Cardiac fibroblast (primary cell): ENCODE measurements at regions not wholly inside any gene's neighbourhood (a gene's known extent, or its start where the extent isn't known, plus 50 kb on each side); places are given as distances from the start of the nearest gene placed in this dataset.

Source experiments
- DNase-seq, 2 donors: peaks; one replicate each; pipeline versions ENCODE4 v3.0.0 to v3.0.0-alpha.2; 2010; ENCODE audit warnings: low read depth in 2 of 2
- H3K4me3 ChIP-seq, 2 donors: replicated peaks in 1 of 2; 1 replicate in 1 of 2; 2 replicates in 1 of 2; pipeline ENCODE4 v1.5.1; 2011; ENCODE audit warnings: low read depth in 2 of 2, low read length in 2 of 2, mild to moderate bottlenecking in 2 of 2, moderate library complexity in 1 of 2
- TF ChIP-seq, protein P1 (sequence below): IDR thresholded peaks from one replicate; pipeline ENCODE4 v1.5.1; 2011; ENCODE audit warnings: low read depth, mild to moderate bottlenecking, low read length, inconsistent platforms

- no peak overlapping the region for H3K4me3 ChIP-seq
- no peak for DNase-seq
- TF ChIP-seq, protein P1, sequence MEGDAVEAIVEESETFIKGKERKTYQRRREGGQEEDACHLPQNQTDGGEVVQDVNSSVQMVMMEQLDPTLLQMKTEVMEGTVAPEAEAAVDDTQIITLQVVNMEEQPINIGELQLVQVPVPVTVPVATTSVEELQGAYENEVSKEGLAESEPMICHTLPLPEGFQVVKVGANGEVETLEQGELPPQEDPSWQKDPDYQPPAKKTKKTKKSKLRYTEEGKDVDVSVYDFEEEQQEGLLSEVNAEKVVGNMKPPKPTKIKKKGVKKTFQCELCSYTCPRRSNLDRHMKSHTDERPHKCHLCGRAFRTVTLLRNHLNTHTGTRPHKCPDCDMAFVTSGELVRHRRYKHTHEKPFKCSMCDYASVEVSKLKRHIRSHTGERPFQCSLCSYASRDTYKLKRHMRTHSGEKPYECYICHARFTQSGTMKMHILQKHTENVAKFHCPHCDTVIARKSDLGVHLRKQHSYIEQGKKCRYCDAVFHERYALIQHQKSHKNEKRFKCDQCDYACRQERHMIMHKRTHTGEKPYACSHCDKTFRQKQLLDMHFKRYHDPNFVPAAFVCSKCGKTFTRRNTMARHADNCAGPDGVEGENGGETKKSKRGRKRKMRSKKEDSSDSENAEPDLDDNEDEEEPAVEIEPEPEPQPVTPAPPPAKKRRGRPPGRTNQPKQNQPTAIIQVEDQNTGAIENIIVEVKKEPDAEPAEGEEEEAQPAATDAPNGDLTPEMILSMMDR: no peak
Observed at GRCh38 chr22:49032821-49033220, 794.9 kb downstream of the BRD1 start.

GRCh38 chr22:49031746-49032330, 795.8 kb downstream of the BRD1 start:
- no peak for DNase-seq

GRCh38 chr22:49028111-49028510, 799.6 kb downstream of the BRD1 start:
- DNase-seq: no peak
- TF ChIP-seq, protein P1: no peak
- H3K4me3 ChIP-seq: no peak overlapping the region

More at GRCh38 chr22:49031746-49032330, 795.8 kb downstream of the BRD1 start:
- no peak overlapping the region for H3K4me3 ChIP-seq
- TF ChIP-seq, protein P1: no peak

GRCh38 chr22:49027368-49027670, 800.4 kb downstream of the BRD1 start:
- no peak for DNase-seq
- TF ChIP-seq, protein P1: no peak
- H3K4me3 ChIP-seq: no peak overlapping the region

GRCh38 chr22:49026494-49027367, 800.9 kb downstream of the BRD1 start:
- DNase-seq: no peak
- TF ChIP-seq, protein P1: no peak
- no peak overlapping the region for H3K4me3 ChIP-seq

- H3K4me3 ChIP-seq: no peak overlapping the region
- no peak for DNase-seq
- TF ChIP-seq, protein P1: no peak
Observed at GRCh38 chr22:49025791-49026493, 801.7 kb downstream of the BRD1 start.
